HUES6 (cell line): ENCODE measurements at regions not wholly inside any gene's neighbourhood (a gene's known extent, or its start where the extent isn't known, plus 50 kb on each side); places are given as distances from the start of the nearest gene placed in this dataset.

ENCODE experiments used
- H3K27ac ChIP-seq: 2 replicates; pipeline ENCODE4 v1.7.0; 2013; ENCODE audit warnings: low read depth, mild to moderate bottlenecking, low read length, inconsistent platforms
- H3K27me3 ChIP-seq: 2 replicates; pipeline ENCODE4 v1.6.1; 2013; ENCODE audit warnings: low read length; ENCODE audit not compliant: control insufficient read depth, insufficient read depth
- H3K36me3 ChIP-seq: 2 replicates; pipeline ENCODE4 v1.6.1; 2013; ENCODE audit warnings: low read length; ENCODE audit not compliant: control insufficient read depth, insufficient read depth
- H3K4me1 ChIP-seq: 2 replicates; pipeline ENCODE4 v1.6.1; 2013; ENCODE audit warnings: low read length; ENCODE audit not compliant: control insufficient read depth, insufficient read depth
- H3K4me3 ChIP-seq: 2 replicates; pipeline ENCODE4 v1.5.1; 2013; ENCODE audit warnings: low read depth, low read length
- H3K9ac ChIP-seq: one replicate; pipeline ENCODE4 v1.6.1; 2013; ENCODE audit warnings: mild to moderate bottlenecking, low read length
- H3K9me3 ChIP-seq: 2 replicates; pipeline ENCODE4 v1.6.1; 2013; ENCODE audit warnings: low read depth, low read length; ENCODE audit not compliant: control insufficient read depth, insufficient read depth

DNA sequence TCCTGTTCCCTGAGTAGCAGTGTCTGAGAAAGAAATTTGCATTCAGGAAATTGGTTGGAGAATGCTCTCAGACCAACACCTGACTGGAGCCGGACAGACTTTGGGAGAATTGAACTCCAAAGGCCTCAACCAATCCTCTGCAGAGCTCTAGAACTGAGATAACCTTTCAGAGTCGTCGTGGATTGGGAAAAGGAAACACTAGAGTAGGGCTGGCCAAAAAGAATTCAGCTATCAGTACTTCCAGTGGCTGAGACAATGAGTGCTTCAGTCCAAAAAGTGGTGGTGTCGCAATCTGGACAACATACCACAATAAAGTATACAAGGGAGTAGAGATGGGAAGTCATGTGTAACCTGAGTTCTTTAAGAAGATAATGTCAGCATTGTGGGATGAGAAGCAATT, 377.1 kb downstream of the SLC16A7 start:
- H3K4me1 ChIP-seq = no peaks in the 10 kb centered on the region

DNA sequence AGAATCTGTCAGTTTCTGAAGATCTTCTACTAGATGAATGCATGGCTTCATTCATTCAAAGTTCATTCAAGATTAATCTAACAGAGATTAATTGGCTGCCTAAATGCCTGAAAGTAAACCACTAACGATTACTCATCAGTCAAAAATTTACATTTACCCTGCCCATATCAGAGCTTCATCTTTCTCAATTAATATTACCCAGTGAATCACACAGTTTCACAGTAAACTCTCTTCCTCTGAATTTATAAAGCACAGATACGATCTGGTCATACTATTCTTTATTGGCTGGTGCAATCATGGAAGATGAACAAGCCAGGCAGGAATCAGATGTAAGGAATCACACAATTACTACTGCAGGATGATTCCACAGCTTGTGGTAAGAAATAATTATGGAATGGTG, 377.7 kb downstream of the SLC16A7 start:
- H3K27ac ChIP-seq = no peak overlapping the region
- no peaks in the 10 kb centered on the region for H3K4me1 ChIP-seq
- H3K9ac ChIP-seq = no peak overlapping the region
- no peak overlapping the region for H3K4me3 ChIP-seq
- no peaks in the 10 kb centered on the region for H3K27me3 ChIP-seq
- no peaks in the 10 kb centered on the region for H3K9me3 ChIP-seq
- H3K36me3 ChIP-seq = no peaks in the 10 kb centered on the region

More for the DNA sequence above, 377.1 kb downstream of the SLC16A7 start:
- H3K36me3 ChIP-seq = no peaks in the 10 kb centered on the region
- H3K9ac ChIP-seq = no peak overlapping the region
- H3K27ac ChIP-seq = no peak overlapping the region
- H3K9me3 ChIP-seq = no peaks in the 10 kb centered on the region
- no peaks in the 10 kb centered on the region for H3K27me3 ChIP-seq
- H3K4me3 ChIP-seq = no peak overlapping the region

GRCh38 chr12:59977779-59978178, 381.9 kb downstream of the SLC16A7 start:
- Histone ChIP-seq H3K27ac (no peak overlapping the region), H3K9me3 (no peaks in the 10 kb centered on the region), H3K36me3 (no peaks in the 10 kb centered on the region)

GRCh38 chr12:59980476-59980875, 384.6 kb downstream of the SLC16A7 start:
- Histone ChIP-seq H3K9ac (no peak overlapping the region), H3K27ac (no peak overlapping the region), H3K36me3 (no peaks in the 10 kb centered on the region), H3K4me3 (no peak overlapping the region), H3K27me3 (no peaks in the 10 kb centered on the region), H3K9me3 (no peaks in the 10 kb centered on the region), H3K4me1 (no peaks in the 10 kb centered on the region)

More at GRCh38 chr12:59977779-59978178, 381.9 kb downstream of the SLC16A7 start:
- Histone ChIP-seq H3K4me3 (no peak overlapping the region), H3K9ac (no peak overlapping the region), H3K4me1 (no peaks in the 10 kb centered on the region), H3K27me3 (no peaks in the 10 kb centered on the region)

DNA sequence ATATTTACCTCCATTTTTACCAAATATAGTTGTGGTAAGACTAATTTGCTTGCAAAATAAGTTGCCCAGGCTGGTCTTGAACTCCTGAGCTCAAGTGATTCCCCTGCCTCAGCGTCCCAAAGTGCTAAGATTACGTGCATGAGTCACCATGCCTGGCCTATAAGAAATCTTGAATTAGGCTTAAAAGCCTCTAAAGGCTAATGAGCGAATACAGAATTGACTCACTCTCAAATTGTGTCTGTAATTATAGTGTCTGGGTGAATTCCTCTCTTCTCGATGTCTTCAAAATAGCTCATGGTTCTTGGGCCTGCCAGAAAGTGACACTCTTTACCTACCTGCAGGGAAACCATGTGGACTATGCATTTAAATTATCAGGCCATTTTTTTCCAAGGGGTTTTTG, 403.5 kb downstream of the SLC16A7 start:
- no peaks in the 10 kb centered on the region for H3K27me3 ChIP-seq
- no peaks in the 10 kb centered on the region for H3K36me3 ChIP-seq
- no peak overlapping the region for H3K4me3 ChIP-seq
- H3K27ac ChIP-seq = no peak overlapping the region
- peaks cover 7% of the 10 kb centered on the region; the same call in 1 of the 2 replicates for H3K4me1 ChIP-seq
- H3K9ac ChIP-seq = no peak overlapping the region
- H3K9me3 ChIP-seq = no peaks in the 10 kb centered on the region

DNA sequence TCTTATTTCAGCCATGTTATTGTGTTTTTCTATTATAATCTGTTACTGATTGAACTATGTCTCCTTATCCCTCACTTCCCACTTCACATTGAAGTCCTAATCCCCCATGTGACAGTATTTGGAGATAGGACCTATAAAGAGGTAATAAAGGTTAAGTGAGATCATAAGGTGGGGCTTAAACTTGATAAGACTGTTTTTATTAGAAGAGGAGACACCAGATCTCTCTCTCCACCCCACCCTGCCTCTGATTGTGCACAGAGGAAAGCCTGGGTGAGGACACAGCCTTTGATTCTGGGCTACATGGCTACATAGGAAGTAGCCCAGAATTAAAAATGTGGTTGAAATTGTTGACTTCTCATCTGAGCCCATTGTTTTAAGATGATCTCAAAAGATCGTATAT, 414.7 kb downstream of the SLC16A7 start:
- Histone ChIP-seq H3K4me3 (no peak overlapping the region), H3K27me3 (no peaks in the 10 kb centered on the region), H3K36me3 (no peaks in the 10 kb centered on the region), H3K4me1 (no peaks in the 10 kb centered on the region), H3K9ac (no peak overlapping the region), H3K9me3 (no peaks in the 10 kb centered on the region), H3K27ac (no peak overlapping the region)

DNA sequence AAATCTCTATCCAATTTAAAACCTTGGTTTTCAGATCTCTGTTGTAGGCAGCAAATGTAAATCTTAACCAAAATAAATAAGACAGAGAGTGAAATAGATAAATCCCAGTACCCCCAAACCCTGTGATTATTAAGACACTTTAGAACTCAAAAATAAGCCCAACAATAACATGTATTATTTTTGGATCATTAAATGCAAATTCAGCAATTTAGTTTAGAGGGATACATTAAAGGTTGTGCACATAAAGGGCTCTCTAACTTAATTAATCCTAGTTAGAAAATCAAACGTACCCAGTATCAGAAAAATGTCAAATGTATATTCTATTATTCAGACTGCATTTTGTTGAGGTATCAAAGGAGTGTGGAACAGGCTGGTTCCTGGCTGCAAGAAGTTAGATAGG, 416.8 kb downstream of the SLC16A7 start:
- no peaks in the 10 kb centered on the region for H3K9me3 ChIP-seq
- H3K27ac ChIP-seq = no peak overlapping the region
- H3K4me3 ChIP-seq = no peak overlapping the region
- H3K36me3 ChIP-seq = no peaks in the 10 kb centered on the region
- no peaks in the 10 kb centered on the region for H3K27me3 ChIP-seq
- H3K4me1 ChIP-seq = no peaks in the 10 kb centered on the region
- no peak overlapping the region for H3K9ac ChIP-seq

- Histone ChIP-seq H3K27ac (no peak overlapping the region), H3K9ac (no peak overlapping the region), H3K27me3 (no peaks in the 10 kb centered on the region)
Measured at GRCh38 chr12:60014436-60014835, 418.6 kb downstream of the SLC16A7 start.

DNA sequence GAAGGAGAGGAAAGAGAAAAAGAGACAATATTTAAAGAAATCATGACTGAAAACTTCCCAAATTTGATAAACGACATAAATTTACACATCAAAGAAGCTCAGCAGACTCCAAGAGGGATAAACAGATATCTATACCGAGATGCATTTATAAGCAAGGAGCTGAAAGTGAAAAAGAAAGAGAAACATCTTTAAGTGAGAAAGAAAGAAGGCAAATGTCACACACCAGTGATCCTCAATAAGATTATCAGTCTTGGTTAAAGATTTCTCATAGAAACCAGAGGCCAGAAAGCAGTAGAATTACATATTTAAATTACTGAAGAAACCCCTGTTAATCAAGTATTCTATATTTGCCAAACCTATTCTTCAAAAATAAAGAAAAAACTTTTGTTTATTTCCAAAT, 424.2 kb downstream of the SLC16A7 start:
- Histone ChIP-seq H3K27me3 (no peaks in the 10 kb centered on the region), H3K9ac (no peak overlapping the region), H3K4me3 (no peak overlapping the region)

More at GRCh38 chr12:60014436-60014835, 418.6 kb downstream of the SLC16A7 start:
- no peaks in the 10 kb centered on the region for H3K36me3 ChIP-seq
- H3K4me3 ChIP-seq = no peak overlapping the region
- H3K4me1 ChIP-seq = no peaks in the 10 kb centered on the region
- no peaks in the 10 kb centered on the region for H3K9me3 ChIP-seq

GRCh38 chr12:60021235-60021634, 425.4 kb downstream of the SLC16A7 start:
- H3K4me1 ChIP-seq = no peaks in the 10 kb centered on the region

More for the DNA sequence above, 424.2 kb downstream of the SLC16A7 start:
- no peaks in the 10 kb centered on the region for H3K4me1 ChIP-seq
- no peak overlapping the region for H3K27ac ChIP-seq
- H3K9me3 ChIP-seq = no peaks in the 10 kb centered on the region
- H3K36me3 ChIP-seq = no peaks in the 10 kb centered on the region

GRCh38 chr12:60027266-60027665, 431.4 kb downstream of the SLC16A7 start:
- peaks cover 4% of the 10 kb centered on the region; the same call in 1 of the 2 replicates for H3K9me3 ChIP-seq
- H3K9ac ChIP-seq = no peak overlapping the region
- no peak overlapping the region for H3K27ac ChIP-seq

More at GRCh38 chr12:60021235-60021634, 425.4 kb downstream of the SLC16A7 start:
- Histone ChIP-seq H3K36me3 (no peaks in the 10 kb centered on the region), H3K4me3 (no peak overlapping the region), H3K9ac (no peak overlapping the region), H3K9me3 (no peaks in the 10 kb centered on the region), H3K27me3 (no peaks in the 10 kb centered on the region), H3K27ac (no peak overlapping the region)

DNA sequence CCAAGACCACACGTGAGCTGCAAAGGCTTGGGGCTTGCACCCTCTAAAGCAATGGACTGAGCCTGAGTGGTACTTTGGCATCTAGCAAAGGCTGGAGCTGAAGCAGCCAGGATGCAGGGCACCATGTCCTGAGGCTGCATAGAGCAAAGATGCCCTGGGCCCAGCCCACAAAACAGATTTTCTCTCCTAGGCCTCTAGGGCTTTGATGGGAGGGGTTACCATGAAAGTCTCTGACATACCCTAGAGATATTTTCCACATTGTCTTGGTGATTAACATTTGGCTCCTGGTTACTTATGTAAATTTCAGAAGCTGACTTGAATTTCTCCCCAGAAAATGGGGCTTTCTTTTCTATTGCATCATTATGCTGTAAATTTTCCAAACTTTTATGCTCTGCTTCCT, 438.3 kb downstream of the SLC16A7 start:
- H3K27ac ChIP-seq = no peak overlapping the region
- no peak overlapping the region for H3K9ac ChIP-seq
- peaks cover 31% of the 10 kb centered on the region for H3K9me3 ChIP-seq
- H3K4me3 ChIP-seq = no peak overlapping the region
- no peaks in the 10 kb centered on the region for H3K36me3 ChIP-seq
- H3K27me3 ChIP-seq = no peaks in the 10 kb centered on the region
- no peaks in the 10 kb centered on the region for H3K4me1 ChIP-seq

More at GRCh38 chr12:60027266-60027665, 431.4 kb downstream of the SLC16A7 start:
- no peak overlapping the region for H3K4me3 ChIP-seq
- H3K36me3 ChIP-seq = no peaks in the 10 kb centered on the region
- H3K27me3 ChIP-seq = no peaks in the 10 kb centered on the region
- H3K4me1 ChIP-seq = no peaks in the 10 kb centered on the region
